IMR-90 (cell line): ENCODE measurements at regions not wholly inside any gene's neighbourhood (a gene's known extent, or its start where the extent isn't known, plus 50 kb on each side); places are given as distances from the start of the nearest gene placed in this dataset.
A peak's percentile ranks its signal among the peaks of the same experiment; 100 is the strongest.

Source experiments
- ATAC-seq: fragments of 200-7000 bp; cut with Tn5 transposase; 2 replicates; pipeline ENCODE4 v1.9.1; 2020; ENCODE audit warnings: low read depth, mild to moderate bottlenecking, moderate library complexity
- BruUV-seq: library from RNA; stranded (reverse); fragments of 400-500 nt; replicated peaks from 2 replicates; lab custom pipeline; 2021; lab: Mats Ljungman, UMichigan
- CTCF ChIA-PET: fragments of 300-600 bp; formaldehyde crosslinking; extraction: SDS; loops from one replicate; lab custom pipeline; 2021; ENCODE audit warnings: antibody characterized with exemption; lab: Yijun Ruan, JAX
- POLR2A ChIA-PET: fragments of 300-600 bp; sonication (Branson Sonifier 250); formaldehyde crosslinking; loops from one replicate; lab custom pipeline; 2022; ENCODE audit warnings: antibody characterized with exemption; ENCODE audit not compliant: unreplicated experiment; lab: Charles Lee
- DNase-seq: peaks from one replicate; pipeline ENCODE4 v3.0.0; 2013
- H2AFZ ChIP-seq: replicated peaks from 2 replicates; pipeline ENCODE3; 2013; ENCODE audit warnings: low read length, mild to moderate bottlenecking; ENCODE audit not compliant: poor library complexity
- H2AK5ac ChIP-seq: 2 replicates; pipeline ENCODE4 v1.6.1; 2013; ENCODE audit warnings: low read depth, low read length, inconsistent platforms
- H2AK9ac ChIP-seq: replicated peaks from 2 replicates; pipeline ENCODE3; 2013; ENCODE audit warnings: mild to moderate bottlenecking, low read depth, low read length, moderate library complexity; ENCODE audit not compliant: poor library complexity
- H2BK120ac ChIP-seq: 2 replicates; pipeline ENCODE4 v1.6.1; 2013; ENCODE audit warnings: low read depth, low read length, inconsistent platforms
- H2BK15ac ChIP-seq: 3 replicates; pipeline ENCODE4 v1.6.1; 2013; ENCODE audit warnings: low read depth, low read length, inconsistent platforms
- H2BK20ac ChIP-seq: 2 replicates; pipeline ENCODE4 v1.6.1; 2013; ENCODE audit warnings: low read depth, mild to moderate bottlenecking, inconsistent platforms, low read length, moderate library complexity
- H2BK5ac ChIP-seq: 2 replicates; pipeline ENCODE4 v1.6.1; 2013; ENCODE audit warnings: mild to moderate bottlenecking, low read depth, low read length, inconsistent platforms; ENCODE audit not compliant: poor library complexity, severe bottlenecking
- H3K14ac ChIP-seq: replicated peaks from 2 replicates; pipeline ENCODE4 v1.6.1; 2013; ENCODE audit warnings: low read depth, low read length, inconsistent platforms
- H3K18ac ChIP-seq: 2 replicates; pipeline ENCODE4 v1.6.1; 2013; ENCODE audit warnings: low read depth, low read length, control low read depth
- H3K23ac ChIP-seq: 2 replicates; pipeline ENCODE4 v1.6.1; 2013; ENCODE audit warnings: low read depth, low read length, inconsistent platforms
- H3K27ac ChIP-seq: 2 replicates; pipeline ENCODE4 v1.5.1; 2013; ENCODE audit warnings: mild to moderate bottlenecking, control low read depth, low read length; ENCODE audit not compliant: insufficient read depth
- H3K27me3 ChIP-seq: 2 replicates; pipeline ENCODE4 v1.6.1; 2013; ENCODE audit warnings: low read length; ENCODE audit not compliant: control insufficient read depth, insufficient read depth
- H3K36me3 ChIP-seq: 2 replicates; pipeline ENCODE4 v1.6.1; 2013; ENCODE audit warnings: low read length, mixed read lengths; ENCODE audit not compliant: control insufficient read depth, insufficient read depth
- H3K4ac ChIP-seq: 2 replicates; pipeline ENCODE4 v1.6.1; 2013; ENCODE audit warnings: low read depth, low read length, inconsistent platforms
- H3K4me1 ChIP-seq: 2 replicates; pipeline ENCODE4 v1.6.1; 2013; ENCODE audit warnings: low read length, mixed read lengths; ENCODE audit not compliant: control insufficient read depth, insufficient read depth
- H3K4me2 ChIP-seq: 2 replicates; pipeline ENCODE4 v1.6.1; 2013; ENCODE audit warnings: low read depth, mild to moderate bottlenecking, control low read depth, low read length, moderate library complexity
- H3K4me3 ChIP-seq: 2 replicates; pipeline ENCODE4 v1.5.1; 2013; ENCODE audit warnings: low read depth, mild to moderate bottlenecking, control low read depth, low read length, moderate library complexity; ENCODE audit not compliant: insufficient read depth
- H3K56ac ChIP-seq: 2 replicates; pipeline ENCODE4 v1.6.1; 2013; ENCODE audit warnings: low read length, inconsistent platforms; ENCODE audit not compliant: insufficient read depth; ENCODE audit errors: extremely low read depth
- H3K79me1 ChIP-seq, 2 experiments: 2 replicates each; pipeline ENCODE4 v1.6.1; 2013; ENCODE audit warnings: low read length in 2 of 2, inconsistent platforms in 1 of 2, low read depth in 1 of 2
- H3K9ac ChIP-seq: 2 replicates; pipeline ENCODE4 v1.6.1; 2013; ENCODE audit warnings: low read depth, low read length, control low read depth
- H3K9me1 ChIP-seq: 2 replicates; pipeline ENCODE4 v1.6.1; 2013; ENCODE audit warnings: low read length, inconsistent platforms; ENCODE audit not compliant: insufficient read depth
- H3K9me3 ChIP-seq: 2 replicates; pipeline ENCODE4 v1.6.1; 2013; ENCODE audit warnings: low read length; ENCODE audit not compliant: control insufficient read depth, insufficient read depth
- H4K20me1 ChIP-seq: 2 replicates; pipeline ENCODE4 v1.6.1; 2013; ENCODE audit warnings: low read length, inconsistent platforms; ENCODE audit not compliant: insufficient read depth
- H4K5ac ChIP-seq: 2 replicates; pipeline ENCODE4 v1.6.1; 2013; ENCODE audit warnings: mild to moderate bottlenecking, low read depth, low read length, control low read depth
- H4K8ac ChIP-seq, 2 experiments: 2 replicates each; pipeline ENCODE4 v1.6.1; 2013; ENCODE audit warnings: low read depth in 2 of 2, low read length in 2 of 2, control low read depth in 1 of 2, inconsistent platforms in 1 of 2
- H4K91ac ChIP-seq: 2 replicates; pipeline ENCODE4 v1.6.1; 2013; ENCODE audit warnings: low read depth, low read length, inconsistent platforms; ENCODE audit not compliant: insufficient read depth
- BHLHE40 ChIP-seq: fragments of 150-350 bp; IDR thresholded peaks from 2 replicates; pipeline ENCODE4 v1.6.1; 2016; ENCODE audit warnings: mild to moderate bottlenecking, low read depth, low read length
- CEBPB ChIP-seq: IDR thresholded peaks from 2 replicates; pipeline ENCODE4 v1.6.1; 2012; ENCODE audit warnings: low read depth, low read length, improper control_type of control experiment
- ELK1 ChIP-seq: fragments of 150-350 bp; IDR thresholded peaks from 2 replicates; pipeline ENCODE4 v1.6.1; 2016; ENCODE audit warnings: low read depth, mild to moderate bottlenecking, low read length, moderate library complexity, borderline replicate concordance
- FOS ChIP-seq: fragments of 150-350 bp; IDR thresholded peaks from 2 replicates; pipeline ENCODE4 v1.6.1; 2016; ENCODE audit warnings: low read depth, low read length
- MAFK ChIP-seq: IDR thresholded peaks from 2 replicates; pipeline ENCODE4 v1.6.1; 2012; ENCODE audit warnings: low read depth, low read length, improper control_type of control experiment
- MAZ ChIP-seq: IDR thresholded peaks from 2 replicates; pipeline ENCODE4 v1.6.1; 2012; ENCODE audit warnings: low read depth, mild to moderate bottlenecking, low read length, improper control_type of control experiment, moderate library complexity, borderline replicate concordance
- MXI1 ChIP-seq: IDR thresholded peaks from 2 replicates; pipeline ENCODE4 v1.6.1; 2012; ENCODE audit warnings: low read depth, mild to moderate bottlenecking, low read length, moderate library complexity, borderline replicate concordance
- NFE2L2 ChIP-seq: fragments of 150-350 bp; IDR thresholded peaks from 2 replicates; pipeline ENCODE4 v1.6.1; 2016; ENCODE audit warnings: low read depth, mild to moderate bottlenecking, low read length
- POLR2A ChIP-seq: IDR thresholded peaks from 2 replicates; pipeline ENCODE4 v1.6.1; 2012; ENCODE audit warnings: mild to moderate bottlenecking, low read depth, low read length
- RAD21 ChIP-seq: IDR thresholded peaks from 2 replicates; pipeline ENCODE4 v1.6.1; 2012; ENCODE audit warnings: low read length, improper control_type of control experiment
- RCOR1 ChIP-seq: IDR thresholded peaks from 2 replicates; pipeline ENCODE4 v1.6.1; 2012; ENCODE audit warnings: mild to moderate bottlenecking, low read length, improper control_type of control experiment; ENCODE audit not compliant: insufficient replicate concordance
- RFX5 ChIP-seq: IDR thresholded peaks from 2 replicates; pipeline ENCODE4 v1.8.0; 2012; ENCODE audit warnings: low read depth, mild to moderate bottlenecking, low read length, moderate library complexity
- SMC3 ChIP-seq: fragments of 150-350 bp; IDR thresholded peaks from 2 replicates; pipeline ENCODE4 v1.6.1; 2016; ENCODE audit warnings: low read depth, mild to moderate bottlenecking, antibody characterized with exemption, low read length, moderate library complexity
- WGBS, 2 experiments: methylation state at CpG; one replicate each; pipeline versions ENCODE4 v1.1.5 to v1.1.7; 2013; ENCODE audit warnings: missing lambda C conversion rate in 2 of 2; ENCODE audit not compliant: insufficient read length in 1 of 2; ENCODE audit errors: extremely low coverage in 2 of 2; 5-methylcytosine and 5-hydroxymethylcytosine counted together
- dilution Hi-C: fragments of 300-500 bp; cut with HindIII; formaldehyde crosslinking; loops from one replicate; pipeline ENCODE4 v1.14.3; 2018; ENCODE audit warnings: low sequenced_read_pairs; ENCODE audit not compliant: unreplicated experiment
- in situ Hi-C: fragments of 300-500 bp; cut with MboI; formaldehyde crosslinking; loops from 3 replicates; pipeline ENCODE4 v1.14.3; 2019; ENCODE audit warnings: low sequenced_read_pairs, inconsistent platforms, mixed read lengths
- intact Hi-C: fragments of 100-400 bp; cut with micrococcal nuclease; formaldehyde crosslinking; loops from 2 replicates; pipeline ENCODE4 v1.10.0; 2022
- TF ChIP-seq, protein P1 (sequence below): fragments of 150-350 bp; IDR thresholded peaks from 2 replicates; pipeline ENCODE4 v1.6.1; 2017; ENCODE audit warnings: mild to moderate bottlenecking, antibody characterized with exemption, low read length, low read depth
- TF ChIP-seq, protein P2 (sequence below): conservative IDR thresholded peaks from 2 replicates; pipeline ENCODE4 v1.5.1; 2012; ENCODE audit warnings: mild to moderate bottlenecking, low read depth, low read length, improper control_type of control experiment

DNA sequence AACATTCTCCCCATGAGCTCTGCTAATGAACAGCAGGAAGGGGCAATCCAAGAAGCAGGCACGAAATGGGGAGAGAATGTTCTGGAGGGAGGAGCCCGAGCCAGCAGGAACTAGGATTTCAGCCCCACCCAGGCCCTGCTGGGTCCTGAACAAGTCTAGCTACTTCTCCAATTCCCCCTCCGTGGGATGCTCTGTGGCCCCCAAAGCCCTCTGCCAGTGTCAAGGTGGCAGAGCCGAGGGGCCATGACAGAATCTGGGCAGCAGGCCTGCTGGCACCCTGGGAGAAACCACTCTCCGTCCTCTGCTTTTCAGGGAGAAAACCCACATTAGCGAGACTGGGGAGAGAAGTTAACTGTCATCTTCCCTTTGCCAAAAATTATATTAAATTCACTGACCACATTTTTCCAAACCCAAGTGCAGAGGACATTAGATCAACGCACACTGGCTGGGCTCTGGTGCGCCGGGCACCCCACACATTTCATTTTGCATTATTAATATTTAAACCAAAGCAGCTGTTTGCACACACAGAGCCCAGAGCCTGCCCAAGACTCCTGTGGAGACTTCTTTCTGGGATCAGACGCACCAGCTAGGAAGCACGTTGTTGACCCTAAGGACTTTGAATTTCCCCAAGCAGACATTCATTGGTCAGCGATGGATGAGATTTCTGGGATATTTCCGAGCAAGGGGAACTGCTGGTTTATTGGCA, 80.2 kb upstream of the PKDCC start:
- Histone ChIP-seq H3K9ac (no peak overlapping the region), H2BK20ac (no peak overlapping the region), H3K27ac (no peak overlapping the region), H3K4me2 (no peak overlapping the region), H4K5ac (peak overlapping the region; percentile 21; the same call in 1 of the 2 replicates), H3K9me3 (no peaks in the 10 kb centered on the region), H2BK120ac (no peak overlapping the region), H2AK5ac (no peak overlapping the region; the same call in 1 of the 2 replicates), H3K27me3 (peaks cover 21% of the 10 kb centered on the region), H3K18ac (no peak overlapping the region; the same call in 1 of the 2 replicates), H3K79me1 (no peaks in the 10 kb centered on the region), H4K91ac (no peak overlapping the region), H3K23ac (no peak overlapping the region), H2BK5ac (no peak overlapping the region), H3K4ac (0 out of 2 replicates have a peak overlapping the region, but pooled peaks have one; percentile 17), H2AK9ac (no peak overlapping the region), H3K36me3 (no peaks in the 10 kb centered on the region), H3K4me3 (no peak overlapping the region), H3K4me1 (peaks cover 27% of the 10 kb centered on the region), H3K56ac (no peak overlapping the region), H4K8ac (no peak overlapping the region; a peak in 1 of 4 replicates), H3K9me1 (peaks cover 11% of the 10 kb centered on the region), H4K20me1 (no peaks in the 10 kb centered on the region), H2AFZ (no peak overlapping the region), H3K14ac (no peak overlapping the region; the same call in 1 of the 2 replicates), H2BK15ac (no peak overlapping the region)
- intact Hi-C loops (loop anchor here (2.0 to 5.0 kb wide), 3 partner anchors 33 to 95 kb away; no protein-coding TSS in a partner anchor), in situ Hi-C loops (no loop called here), dilution Hi-C loops (no loop called here)
- WGBS, 2 experiments: 100% methylated on average over 2 of the region's 13 CpGs; no CpG with 5 or more reads in 1 of the 2 experiments
- ATAC-seq (no peak), DNase-seq (no peak)
- ChIA-PET CTCF (no interaction called here), POLR2A (no interaction called here)
- BruUV-seq: no TSS peak
- TF ChIP-seq, protein P1, sequence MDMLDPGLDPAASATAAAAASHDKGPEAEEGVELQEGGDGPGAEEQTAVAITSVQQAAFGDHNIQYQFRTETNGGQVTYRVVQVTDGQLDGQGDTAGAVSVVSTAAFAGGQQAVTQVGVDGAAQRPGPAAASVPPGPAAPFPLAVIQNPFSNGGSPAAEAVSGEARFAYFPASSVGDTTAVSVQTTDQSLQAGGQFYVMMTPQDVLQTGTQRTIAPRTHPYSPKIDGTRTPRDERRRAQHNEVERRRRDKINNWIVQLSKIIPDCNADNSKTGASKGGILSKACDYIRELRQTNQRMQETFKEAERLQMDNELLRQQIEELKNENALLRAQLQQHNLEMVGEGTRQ: no peak
- TF ChIP-seq MAFK (no peak), BHLHE40 (no peak), MAZ (no peak), POLR2A (no peak), FOS (no peak), RCOR1 (no peak), CEBPB (no peak), SMC3 (no peak), NFE2L2 (no peak), ELK1 (no peak), RAD21 (no peak), RFX5 (no peak), MXI1 (no peak)
- TF ChIP-seq, protein P2, sequence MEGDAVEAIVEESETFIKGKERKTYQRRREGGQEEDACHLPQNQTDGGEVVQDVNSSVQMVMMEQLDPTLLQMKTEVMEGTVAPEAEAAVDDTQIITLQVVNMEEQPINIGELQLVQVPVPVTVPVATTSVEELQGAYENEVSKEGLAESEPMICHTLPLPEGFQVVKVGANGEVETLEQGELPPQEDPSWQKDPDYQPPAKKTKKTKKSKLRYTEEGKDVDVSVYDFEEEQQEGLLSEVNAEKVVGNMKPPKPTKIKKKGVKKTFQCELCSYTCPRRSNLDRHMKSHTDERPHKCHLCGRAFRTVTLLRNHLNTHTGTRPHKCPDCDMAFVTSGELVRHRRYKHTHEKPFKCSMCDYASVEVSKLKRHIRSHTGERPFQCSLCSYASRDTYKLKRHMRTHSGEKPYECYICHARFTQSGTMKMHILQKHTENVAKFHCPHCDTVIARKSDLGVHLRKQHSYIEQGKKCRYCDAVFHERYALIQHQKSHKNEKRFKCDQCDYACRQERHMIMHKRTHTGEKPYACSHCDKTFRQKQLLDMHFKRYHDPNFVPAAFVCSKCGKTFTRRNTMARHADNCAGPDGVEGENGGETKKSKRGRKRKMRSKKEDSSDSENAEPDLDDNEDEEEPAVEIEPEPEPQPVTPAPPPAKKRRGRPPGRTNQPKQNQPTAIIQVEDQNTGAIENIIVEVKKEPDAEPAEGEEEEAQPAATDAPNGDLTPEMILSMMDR: no peak
